HCT116 (cell line): ENCODE measurements at regions not wholly inside any gene's neighbourhood (a gene's known extent, or its start where the extent isn't known, plus 50 kb on each side); places are given as distances from the start of the nearest gene placed in this dataset.
A peak's percentile ranks its signal among the peaks of the same experiment; 100 is the strongest.

Source experiments
- ATAC-seq: fragments of 200-7000 bp; cut with Tn5 transposase; 2 replicates; pipeline ENCODE4 v1.9.1; 2020; ENCODE audit warnings: mild to moderate bottlenecking, moderate library complexity
- BruUV-seq: library from RNA; stranded (reverse); fragments of 400-500 nt; replicated peaks from 2 replicates; lab custom pipeline; 2021; lab: Mats Ljungman, UMichigan
- CTCF ChIA-PET: fragments of 300-600 bp; sonication (Branson Sonifier 250); formaldehyde crosslinking; loops from one replicate; lab custom pipeline; 2021; ENCODE audit warnings: antibody characterized with exemption; lab: Charles Lee
- POLR2A ChIA-PET: fragments of 300-600, 350-600 bp; sonication (Branson Sonifier 250); formaldehyde crosslinking; loops from one replicate; lab custom pipeline; 2021; ENCODE audit warnings: antibody characterized with exemption; lab: Charles Lee
- RAD21 ChIA-PET, 2 experiments: fragments of 300-600 bp; sonication (Branson Sonifier 250); formaldehyde crosslinking; loops; one replicate each; lab custom pipeline; 2023; ENCODE audit warnings: low total read pairs in 2 of 2; ENCODE audit not compliant: uncharacterized antibody in 2 of 2, unreplicated experiment in 2 of 2, low non-redundant PET in 1 of 2; lab: Charles Lee
- DNase-seq: peaks from one replicate; pipeline ENCODE4 v3.0.0-alpha.2; 2010; ENCODE audit warnings: low read depth, low spot score
- H2AFZ ChIP-seq: fragments of 200-600 bp; shearing (Covaris generic), sonication (generic); 2 replicates; pipeline ENCODE4 v1.6.1; 2017; ENCODE audit warnings: low read depth, mixed run types, mixed read lengths, antibody characterized with exemption, low read length; ENCODE audit not compliant: poor library complexity, severe bottlenecking
- H3K27ac ChIP-seq: 2 replicates; pipeline ENCODE4 v1.5.1; 2012; ENCODE audit warnings: low read depth, low read length
- H3K27me3 ChIP-seq: fragments of 200-600 bp; sonication (generic); 2 replicates; pipeline ENCODE4 v1.6.1; 2016; ENCODE audit warnings: mixed run types, low read length, mixed read lengths; ENCODE audit not compliant: insufficient read depth
- H3K36me3 ChIP-seq, 2 experiments: fragments of 200-500 bp in 1 of 2; fragments of 200-600 bp in 1 of 2; sonication (Bioruptor generic) in 1 of 2; sonication (generic) in 1 of 2; 2 replicates each; pipeline versions ENCODE4 v1.5.1 to v1.6.1; 2014 to 2016; ENCODE audit warnings: low read length in 2 of 2, inconsistent platforms in 1 of 2, mixed read lengths in 1 of 2, mixed run types in 1 of 2; ENCODE audit not compliant: insufficient read depth in 2 of 2, control insufficient read depth in 1 of 2
- H3K4me1 ChIP-seq, 2 experiments: fragments of 200-600 bp in 1 of 2; sonication (generic) in 1 of 2; 2 replicates each; pipeline versions ENCODE4 v1.5.1 to v1.6.1; 2012 to 2017; ENCODE audit warnings: low read length in 2 of 2, inconsistent platforms in 1 of 2, mild to moderate bottlenecking in 1 of 2, mixed read lengths in 1 of 2, mixed run types in 1 of 2, moderate library complexity in 1 of 2; ENCODE audit not compliant: insufficient read depth in 2 of 2, control insufficient read depth in 1 of 2
- H3K4me2 ChIP-seq: fragments of 200-600 bp; sonication (generic); 2 replicates; pipeline ENCODE4 v1.6.1; 2017; ENCODE audit warnings: mixed run types, low read length, mixed read lengths
- H3K4me3 ChIP-seq, 2 experiments: fragments of 200-600 bp in 1 of 2; sonication (generic) in 1 of 2; replicated peaks in 1 of 2; 2 replicates each; pipeline ENCODE4 v1.5.1; 2011 to 2016; ENCODE audit warnings: low read length in 2 of 2, control low read depth in 1 of 2, low read depth in 1 of 2, mild to moderate bottlenecking in 1 of 2, mixed read lengths in 1 of 2, mixed run types in 1 of 2
- H3K79me2 ChIP-seq: fragments of 200-600 bp; sonication (generic); 2 replicates; pipeline ENCODE4 v1.6.1; 2017; ENCODE audit warnings: mild to moderate bottlenecking, mixed run types, low read length, moderate library complexity, mixed read lengths; ENCODE audit not compliant: insufficient read depth
- H3K9ac ChIP-seq: fragments of 200-600 bp; sonication (generic); 2 replicates; pipeline ENCODE4 v1.6.1; 2016; ENCODE audit warnings: low read length, mixed read lengths
- H3K9me2 ChIP-seq: fragments of 200-600 bp; sonication (generic), shearing (Covaris generic); 2 replicates; pipeline ENCODE4 v1.6.1; 2017; ENCODE audit warnings: mixed run types, mild to moderate bottlenecking, moderate library complexity; ENCODE audit not compliant: insufficient read depth
- H3K9me3 ChIP-seq, 2 experiments: fragments of 200-500 bp in 1 of 2; fragments of 200-600 bp in 1 of 2; sonication (Bioruptor generic) in 1 of 2; sonication (generic) in 1 of 2; 2 replicates each; pipeline ENCODE4 v1.6.1; 2014 to 2017; ENCODE audit warnings: low read length in 2 of 2, mixed read lengths in 2 of 2, inconsistent platforms in 1 of 2, low read depth in 1 of 2, mild to moderate bottlenecking in 1 of 2, mixed run types in 1 of 2, moderate library complexity in 1 of 2; ENCODE audit not compliant: control insufficient read depth in 1 of 2, insufficient read depth in 1 of 2
- H4K20me1 ChIP-seq: fragments of 200-600 bp; sonication (generic), shearing (Covaris generic); 2 replicates; pipeline ENCODE4 v1.6.1; 2017; ENCODE audit warnings: mixed run types, mild to moderate bottlenecking, moderate library complexity; ENCODE audit not compliant: insufficient read depth
- CEBPB ChIP-seq: IDR thresholded peaks from 2 replicates; pipeline ENCODE4 v1.6.1; 2012; ENCODE audit warnings: low read depth
- FOSL1 ChIP-seq: IDR thresholded peaks from 2 replicates; pipeline ENCODE4 v1.6.1; 2012; ENCODE audit warnings: low read depth
- RAD21 ChIP-seq: IDR thresholded peaks from 2 replicates; pipeline ENCODE4 v1.6.1; 2012; ENCODE audit warnings: low read depth, mild to moderate bottlenecking
- ZNF274 ChIP-seq: fragments of 200-500 bp; sonication (Bioruptor generic); IDR thresholded peaks from 2 replicates; pipeline ENCODE4 v1.6.1; 2014; ENCODE audit warnings: mild to moderate bottlenecking, low read depth, low read length, inconsistent platforms
- intact Hi-C: fragments of 100-400 bp; cut with micrococcal nuclease; formaldehyde crosslinking; loops from 2 replicates; pipeline ENCODE4 v1.10.0; 2022
- TF ChIP-seq, protein P1 (sequence below), 3 experiments: fragments of 200-600 bp in 1 of 3; sonication (generic) in 1 of 3; IDR thresholded peaks in 2 of 3; conservative IDR thresholded peaks in 1 of 3; 2 replicates each; pipeline ENCODE4 v1.5.1; 2012 to 2017; ENCODE audit warnings: low read depth in 2 of 3, low read length in 2 of 3, antibody characterized with exemption in 1 of 3, borderline replicate concordance in 1 of 3, control low read depth in 1 of 3, mild to moderate bottlenecking in 1 of 3, mixed read lengths in 1 of 3, mixed run types in 1 of 3, moderate library complexity in 1 of 3; ENCODE audit not compliant: insufficient read depth in 1 of 3

GRCh38 chr2:176872406-176872805 is 340.2 kb upstream of the HNRNPA3 start:
- ATAC-seq (no peak), DNase-seq (no peak)
- Histone ChIP-seq H2AFZ (no peak overlapping the region), H3K9me2 (no peaks in the 10 kb centered on the region), H3K27me3 (no peaks in the 10 kb centered on the region), H4K20me1 (no peaks in the 10 kb centered on the region), H3K4me1 (no peaks in the 10 kb centered on the region), H3K27ac (no peak overlapping the region), H3K9me3 (no peaks in the 10 kb centered on the region), H3K79me2 (no peaks in the 10 kb centered on the region), H3K36me3 (no peaks in the 10 kb centered on the region), H3K4me2 (no peak overlapping the region), H3K4me3 (no peak overlapping the region), H3K9ac (no peak overlapping the region)
- RAD21 ChIA-PET, result no interaction called here
- CTCF ChIA-PET, result no interaction called here
- intact Hi-C loops, result no loop called here
- TF ChIP-seq RAD21, result no peak
- TF ChIP-seq CEBPB, result no peak
- TF ChIP-seq FOSL1, result no peak
- no TSS peak for BruUV-seq
- POLR2A ChIA-PET, result no interaction called here

- POLR2A ChIA-PET, result no interaction called here
- H3K27me3 ChIP-seq, result no peaks in the 10 kb centered on the region
- H3K36me3 ChIP-seq, result no peaks in the 10 kb centered on the region
- H3K9ac ChIP-seq, result no peak overlapping the region
- ATAC-seq, result peak; percentile 50
- RAD21 ChIA-PET, result no interaction called here
- no peak overlapping the region for H3K4me2 ChIP-seq
- H3K79me2 ChIP-seq, result no peaks in the 10 kb centered on the region
- intact Hi-C loops, result no loop called here
- no peaks in the 10 kb centered on the region for H3K9me3 ChIP-seq
- no peaks in the 10 kb centered on the region for H3K4me1 ChIP-seq
- no peaks in the 10 kb centered on the region for H3K9me2 ChIP-seq
- no TSS peak for BruUV-seq
- no peak overlapping the region for H2AFZ ChIP-seq
- H3K4me3 ChIP-seq, result no peak overlapping the region
- no peak for DNase-seq
- H4K20me1 ChIP-seq, result no peaks in the 10 kb centered on the region
- no peak for TF ChIP-seq ZNF274
- TF ChIP-seq, protein P1, sequence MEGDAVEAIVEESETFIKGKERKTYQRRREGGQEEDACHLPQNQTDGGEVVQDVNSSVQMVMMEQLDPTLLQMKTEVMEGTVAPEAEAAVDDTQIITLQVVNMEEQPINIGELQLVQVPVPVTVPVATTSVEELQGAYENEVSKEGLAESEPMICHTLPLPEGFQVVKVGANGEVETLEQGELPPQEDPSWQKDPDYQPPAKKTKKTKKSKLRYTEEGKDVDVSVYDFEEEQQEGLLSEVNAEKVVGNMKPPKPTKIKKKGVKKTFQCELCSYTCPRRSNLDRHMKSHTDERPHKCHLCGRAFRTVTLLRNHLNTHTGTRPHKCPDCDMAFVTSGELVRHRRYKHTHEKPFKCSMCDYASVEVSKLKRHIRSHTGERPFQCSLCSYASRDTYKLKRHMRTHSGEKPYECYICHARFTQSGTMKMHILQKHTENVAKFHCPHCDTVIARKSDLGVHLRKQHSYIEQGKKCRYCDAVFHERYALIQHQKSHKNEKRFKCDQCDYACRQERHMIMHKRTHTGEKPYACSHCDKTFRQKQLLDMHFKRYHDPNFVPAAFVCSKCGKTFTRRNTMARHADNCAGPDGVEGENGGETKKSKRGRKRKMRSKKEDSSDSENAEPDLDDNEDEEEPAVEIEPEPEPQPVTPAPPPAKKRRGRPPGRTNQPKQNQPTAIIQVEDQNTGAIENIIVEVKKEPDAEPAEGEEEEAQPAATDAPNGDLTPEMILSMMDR (IDR thresholded peaks at IDR 0.05 in 2 of 3, conservative IDR thresholded peaks at IDR 0.05 in 1 of 3; ENCODE audit: borderline replicate concordance in 1 of 3, insufficient read depth in 1 of 3, low read depth in 2 of 3, low read length in 2 of 3), result peak in 2 of 3 experiments; percentile 42 to 50; a peak in 4 of 6 replicates
- CTCF ChIA-PET, result no interaction called here
- no peak overlapping the region for H3K27ac ChIP-seq
These were observed 339.2 kb upstream of the HNRNPA3 start for GRCh38 chr2:176873403-176873802.
